HepG2 (cell line): ENCODE measurements at regions not wholly inside any gene's neighbourhood (a gene's known extent, or its start where the extent isn't known, plus 50 kb on each side); places are given as distances from the start of the nearest gene placed in this dataset.

ENCODE experiments used
- ATAC-seq: fragments of 200-7000 bp; cut with Tn5 transposase; 3 replicates; pipeline ENCODE4 v1.9.1; 2020; ENCODE audit warnings: mild to moderate bottlenecking, moderate library complexity
- BruUV-seq: library from RNA; stranded (reverse); fragments of 400-500 nt; replicated peaks from 2 replicates; lab custom pipeline; 2021; lab: Mats Ljungman, UMichigan
- CTCF ChIA-PET: fragments of 300-600 bp; formaldehyde crosslinking; extraction: SDS; loops from one replicate; lab custom pipeline; 2021; ENCODE audit warnings: low total read pairs, inconsistent platforms, low intra/inter-chr PET ratio; lab: Yijun Ruan, JAX
- POLR2A ChIA-PET: fragments of 350-600 bp; sonication (Branson Sonifier 250); formaldehyde crosslinking; loops from one replicate; lab custom pipeline; 2020; ENCODE audit warnings: antibody characterized with exemption, inconsistent platforms; lab: Yijun Ruan, JAX
- DNase-seq: peaks from one replicate; pipeline ENCODE4 v3.0.0-alpha.2; 2015; ENCODE audit warnings: low spot score
- FAIRE-seq: peaks from 3 replicates; lab custom pipeline; 2011; peaks lifted over from hg19 to GRCh38; lab: Jason Lieb, UNC
- H2AFZ ChIP-seq: one replicate; pipeline ENCODE4 v1.6.1; 2011; ENCODE audit warnings: low read length, inconsistent platforms
- H3K27ac ChIP-seq: fragments of 300-600 bp; 3 replicates; pipeline ENCODE4 v1.8.0; 2011; ENCODE audit warnings: mixed run types, mild to moderate bottlenecking, mixed read lengths, low read length, inconsistent platforms; ENCODE audit not compliant: insufficient read depth; ENCODE audit errors: extremely low read length
- H3K27me3 ChIP-seq, 2 experiments: fragments of 200-600 bp in 1 of 2; 2 replicates in 1 of 2; 3 replicates in 1 of 2; pipeline versions ENCODE4 v1.6.0 to v1.8.0; 2011; ENCODE audit warnings: low read length in 2 of 2, mild to moderate bottlenecking in 2 of 2, moderate library complexity in 2 of 2, inconsistent platforms in 1 of 2; ENCODE audit not compliant: insufficient read depth in 2 of 2, control insufficient read depth in 1 of 2
- H3K36me3 ChIP-seq, 2 experiments: fragments of 200-600 bp in 1 of 2; replicated peaks in 1 of 2; 2 replicates in 1 of 2; 3 replicates in 1 of 2; pipeline versions ENCODE4 v1.5.1 to v1.8.0; 2011; ENCODE audit warnings: low read length in 2 of 2, inconsistent platforms in 1 of 2; ENCODE audit not compliant: insufficient read depth in 2 of 2, control insufficient read depth in 1 of 2
- H3K4me1 ChIP-seq: 2 replicates; pipeline ENCODE4 v1.5.1; 2012; ENCODE audit warnings: low read length, inconsistent platforms; ENCODE audit not compliant: insufficient read depth
- H3K4me2 ChIP-seq: 2 replicates; pipeline ENCODE4 v1.6.0; 2011; ENCODE audit warnings: low read depth, low read length, inconsistent platforms
- H3K4me3 ChIP-seq, 3 experiments: fragments of 200-600 bp in 1 of 3; sonication (generic), shearing (Covaris generic) in 1 of 3; replicated peaks in 1 of 3; 2 replicates each; pipeline ENCODE4 v1.5.1; 2011 to 2016; ENCODE audit warnings: low read length in 3 of 3, inconsistent platforms in 2 of 3, low read depth in 2 of 3, mild to moderate bottlenecking in 2 of 3, control low read depth in 1 of 3, mixed read lengths in 1 of 3; ENCODE audit not compliant: insufficient read depth in 1 of 3
- H3K79me2 ChIP-seq: one replicate; pipeline ENCODE4 v1.6.1; 2011; ENCODE audit warnings: low read length, inconsistent platforms; ENCODE audit not compliant: insufficient read depth
- H3K9ac ChIP-seq: 2 replicates; pipeline ENCODE4 v1.6.0; 2011; ENCODE audit warnings: mild to moderate bottlenecking, low read depth, low read length, inconsistent platforms; ENCODE audit not compliant: insufficient read depth
- H3K9me3 ChIP-seq: 2 replicates; pipeline ENCODE4 v1.5.1; 2012; ENCODE audit warnings: mild to moderate bottlenecking, low read length
- H4K20me1 ChIP-seq: 2 replicates; pipeline ENCODE4 v1.6.0; 2011; ENCODE audit warnings: inconsistent platforms, mild to moderate bottlenecking, low read length, moderate library complexity; ENCODE audit not compliant: insufficient read depth
- MYC ChIP-seq: sonication (generic); formaldehyde crosslinking; IDR thresholded peaks from 2 replicates; pipeline ENCODE4 v1.9.0; 2021; ENCODE audit warnings: missing genetic modification reagents, borderline replicate concordance
- NFE2L1 ChIP-seq: sonication (generic); formaldehyde crosslinking; IDR thresholded peaks from 2 replicates; pipeline ENCODE4 v1.4.0; 2020; ENCODE audit warnings: missing genetic modification reagents, mild to moderate bottlenecking, borderline replicate concordance
- POLR2AphosphoS2 ChIP-seq: IDR thresholded peaks from 2 replicates; pipeline ENCODE4 v1.6.1; 2011; ENCODE audit warnings: low read depth, low read length, improper control_type of control experiment
- POLR2AphosphoS5 ChIP-seq: IDR thresholded peaks from 2 replicates; pipeline ENCODE4 v1.6.1; 2012; ENCODE audit warnings: low read depth, low read length
- TOPORS ChIP-seq: sonication (generic); formaldehyde crosslinking; IDR thresholded peaks from 2 replicates; pipeline ENCODE4 v1.8.0; 2023; ENCODE audit warnings: mild to moderate bottlenecking, missing genetic modification reagents
- YEATS2 ChIP-seq: sonication (generic); formaldehyde crosslinking; IDR thresholded peaks from 2 replicates; pipeline ENCODE4 v1.4.0; 2020; ENCODE audit warnings: missing genetic modification reagents, borderline replicate concordance
- ZNF234 ChIP-seq: sonication (generic); formaldehyde crosslinking; conservative IDR thresholded peaks from 2 replicates; pipeline ENCODE4 v1.5.1; 2020; ENCODE audit warnings: mild to moderate bottlenecking, missing genetic modification reagents
- ZNF615 ChIP-seq: sonication (generic); formaldehyde crosslinking; IDR thresholded peaks from 2 replicates; pipeline ENCODE4 v1.5.0; 2020; ENCODE audit warnings: mild to moderate bottlenecking, missing genetic modification reagents, borderline replicate concordance
- WGBS: methylation state at CpG from one replicate; pipeline ENCODE4 v1.1.6; 2017; ENCODE audit warnings: low lambda C conversion rate; 5-methylcytosine and 5-hydroxymethylcytosine counted together
- in situ Hi-C: cut with HindIII; loops from 2 replicates; pipeline ENCODE4 v1.10.0; 2017; ENCODE audit warnings: low pct_unique_long_range_greater_than_20kb; ENCODE audit not compliant: extremely low pct_ligation_motif_present
- intact Hi-C: fragments of 100-400 bp; cut with micrococcal nuclease; formaldehyde crosslinking; loops from one replicate; pipeline ENCODE4 v1.10.0; 2022; ENCODE audit not compliant: unreplicated experiment
- TF ChIP-seq, protein P1 (sequence below): sonication (generic); formaldehyde crosslinking; IDR thresholded peaks from 2 replicates; pipeline ENCODE4 v1.5.0; 2020; ENCODE audit warnings: missing genetic modification reagents
- TF ChIP-seq, protein P2 (sequence below): sonication (generic); formaldehyde crosslinking; IDR thresholded peaks from 2 replicates; pipeline ENCODE4 v1.8.1; 2023; ENCODE audit warnings: missing genetic modification reagents, inconsistent platforms, borderline replicate concordance
- TF ChIP-seq, protein P3 (sequence below): sonication (generic); formaldehyde crosslinking; IDR thresholded peaks from 2 replicates; pipeline ENCODE4 v1.4.0; 2020; ENCODE audit warnings: missing genetic modification reagents
- TF ChIP-seq, protein P4 (sequence below): sonication (generic); formaldehyde crosslinking; IDR thresholded peaks from 2 replicates; pipeline ENCODE4 v1.9.0; 2021; ENCODE audit warnings: missing genetic modification reagents, mild to moderate bottlenecking, borderline replicate concordance
- TF ChIP-seq, protein P5 (sequence below): sonication (generic); formaldehyde crosslinking; IDR thresholded peaks from 2 replicates; pipeline ENCODE4 v1.4.0; 2020; ENCODE audit warnings: missing genetic modification reagents
- TF ChIP-seq, protein P6 (sequence below): IDR thresholded peaks from 2 replicates; pipeline ENCODE4 v1.6.1; 2016

DNA sequence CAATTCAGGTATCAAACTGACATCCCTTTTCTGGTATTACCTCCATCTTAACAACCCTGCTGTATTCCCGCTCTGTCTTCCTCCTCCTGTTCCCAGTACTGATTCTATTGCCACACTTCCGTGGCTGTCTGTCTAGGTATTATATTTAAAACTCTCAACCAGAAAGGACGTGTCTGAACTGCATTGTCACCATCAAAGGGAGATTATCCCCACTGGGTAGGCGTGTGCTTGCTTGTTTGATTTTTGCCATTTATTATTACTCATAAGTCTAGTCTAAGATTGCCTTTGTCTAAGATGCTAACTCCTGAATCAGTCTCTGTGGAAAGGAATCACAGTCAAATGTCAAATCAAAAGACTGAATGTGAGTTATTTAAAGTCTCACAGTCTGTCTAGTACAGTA, 650.1 kb downstream of the KCNT2 start (continued):
- TF ChIP-seq, protein P1, sequence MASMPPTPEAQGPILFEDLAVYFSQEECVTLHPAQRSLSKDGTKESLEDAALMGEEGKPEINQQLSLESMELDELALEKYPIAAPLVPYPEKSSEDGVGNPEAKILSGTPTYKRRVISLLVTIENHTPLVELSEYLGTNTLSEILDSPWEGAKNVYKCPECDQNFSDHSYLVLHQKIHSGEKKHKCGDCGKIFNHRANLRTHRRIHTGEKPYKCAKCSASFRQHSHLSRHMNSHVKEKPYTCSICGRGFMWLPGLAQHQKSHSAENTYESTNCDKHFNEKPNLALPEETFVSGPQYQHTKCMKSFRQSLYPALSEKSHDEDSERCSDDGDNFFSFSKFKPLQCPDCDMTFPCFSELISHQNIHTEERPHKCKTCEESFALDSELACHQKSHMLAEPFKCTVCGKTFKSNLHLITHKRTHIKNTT (CRISPR knock-in tag), result no peak
- TF ChIP-seq TOPORS (CRISPR knock-in tag), result no peak
- TF ChIP-seq, protein P2, sequence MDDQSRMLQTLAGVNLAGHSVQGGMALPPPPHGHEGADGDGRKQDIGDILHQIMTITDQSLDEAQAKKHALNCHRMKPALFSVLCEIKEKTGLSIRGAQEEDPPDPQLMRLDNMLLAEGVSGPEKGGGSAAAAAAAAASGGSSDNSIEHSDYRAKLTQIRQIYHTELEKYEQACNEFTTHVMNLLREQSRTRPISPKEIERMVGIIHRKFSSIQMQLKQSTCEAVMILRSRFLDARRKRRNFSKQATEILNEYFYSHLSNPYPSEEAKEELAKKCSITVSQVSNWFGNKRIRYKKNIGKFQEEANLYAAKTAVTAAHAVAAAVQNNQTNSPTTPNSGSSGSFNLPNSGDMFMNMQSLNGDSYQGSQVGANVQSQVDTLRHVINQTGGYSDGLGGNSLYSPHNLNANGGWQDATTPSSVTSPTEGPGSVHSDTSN (CRISPR knock-in tag), result no peak
- TF ChIP-seq, protein P3, sequence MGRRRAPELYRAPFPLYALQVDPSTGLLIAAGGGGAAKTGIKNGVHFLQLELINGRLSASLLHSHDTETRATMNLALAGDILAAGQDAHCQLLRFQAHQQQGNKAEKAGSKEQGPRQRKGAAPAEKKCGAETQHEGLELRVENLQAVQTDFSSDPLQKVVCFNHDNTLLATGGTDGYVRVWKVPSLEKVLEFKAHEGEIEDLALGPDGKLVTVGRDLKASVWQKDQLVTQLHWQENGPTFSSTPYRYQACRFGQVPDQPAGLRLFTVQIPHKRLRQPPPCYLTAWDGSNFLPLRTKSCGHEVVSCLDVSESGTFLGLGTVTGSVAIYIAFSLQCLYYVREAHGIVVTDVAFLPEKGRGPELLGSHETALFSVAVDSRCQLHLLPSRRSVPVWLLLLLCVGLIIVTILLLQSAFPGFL (CRISPR knock-in tag), result no peak
- TF ChIP-seq ZNF615 (CRISPR knock-in tag), result no peak

DNA sequence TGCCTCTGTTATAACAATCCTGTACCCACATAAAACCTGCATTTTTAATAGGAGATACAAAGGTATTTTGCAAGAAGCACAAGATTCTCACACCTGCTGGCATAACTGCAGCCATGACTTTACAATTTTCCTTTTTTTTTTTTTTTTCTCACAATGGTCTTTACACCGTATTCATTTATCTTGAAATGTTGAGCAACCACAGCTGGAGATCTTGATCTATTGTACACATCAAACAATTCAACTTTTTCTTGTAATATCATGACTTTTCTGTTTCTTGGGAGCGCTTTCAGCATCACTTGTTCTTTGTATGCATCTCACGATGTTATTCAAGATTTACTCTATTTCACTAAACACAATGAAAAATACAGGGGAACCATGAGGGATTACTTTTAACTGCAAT, 651.4 kb downstream of the KCNT2 start:
- ATAC-seq (no peak), DNase-seq (no peak), FAIRE-seq (no peak)
- H3K4me1 ChIP-seq, result no peaks in the 10 kb centered on the region
- intact Hi-C loops (no loop called here), in situ Hi-C loops (no loop called here)
- no peak overlapping the region for H3K4me3 ChIP-seq
- no peak overlapping the region for H2AFZ ChIP-seq
- BruUV-seq, result no TSS peak
- ChIA-PET POLR2A (no interaction called here), CTCF (no interaction called here)
- H3K27ac ChIP-seq, result no peak overlapping the region
- no peaks in the 10 kb centered on the region for H3K79me2 ChIP-seq
- no peak overlapping the region for H3K9ac ChIP-seq
- no peaks in the 10 kb centered on the region for H3K9me3 ChIP-seq
- WGBS, result 18% methylated on average over 3 of the region's 3 CpGs
- no peak overlapping the region for H3K4me2 ChIP-seq
- H4K20me1 ChIP-seq, result no peaks in the 10 kb centered on the region
- no peaks in the 10 kb centered on the region for H3K27me3 ChIP-seq
- no peaks in the 10 kb centered on the region for H3K36me3 ChIP-seq
- TF ChIP-seq MYC (CRISPR knock-in tag), result no peak
- no peak for TF ChIP-seq YEATS2 (CRISPR knock-in tag)
- TF ChIP-seq, protein P4, sequence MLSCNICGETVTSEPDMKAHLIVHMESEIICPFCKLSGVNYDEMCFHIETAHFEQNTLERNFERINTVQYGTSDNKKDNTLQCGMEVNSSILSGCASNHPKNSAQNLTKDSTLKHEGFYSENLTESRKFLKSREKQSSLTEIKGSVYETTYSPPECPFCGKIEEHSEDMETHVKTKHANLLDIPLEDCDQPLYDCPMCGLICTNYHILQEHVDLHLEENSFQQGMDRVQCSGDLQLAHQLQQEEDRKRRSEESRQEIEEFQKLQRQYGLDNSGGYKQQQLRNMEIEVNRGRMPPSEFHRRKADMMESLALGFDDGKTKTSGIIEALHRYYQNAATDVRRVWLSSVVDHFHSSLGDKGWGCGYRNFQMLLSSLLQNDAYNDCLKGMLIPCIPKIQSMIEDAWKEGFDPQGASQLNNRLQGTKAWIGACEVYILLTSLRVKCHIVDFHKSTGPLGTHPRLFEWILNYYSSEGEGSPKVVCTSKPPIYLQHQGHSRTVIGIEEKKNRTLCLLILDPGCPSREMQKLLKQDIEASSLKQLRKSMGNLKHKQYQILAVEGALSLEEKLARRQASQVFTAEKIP, result no peak
- TF ChIP-seq ZNF234 (CRISPR knock-in tag), result no peak
- TF ChIP-seq POLR2AphosphoS2, result no peak
- TF ChIP-seq NFE2L1 (CRISPR knock-in tag), result no peak
- TF ChIP-seq, protein P5, sequence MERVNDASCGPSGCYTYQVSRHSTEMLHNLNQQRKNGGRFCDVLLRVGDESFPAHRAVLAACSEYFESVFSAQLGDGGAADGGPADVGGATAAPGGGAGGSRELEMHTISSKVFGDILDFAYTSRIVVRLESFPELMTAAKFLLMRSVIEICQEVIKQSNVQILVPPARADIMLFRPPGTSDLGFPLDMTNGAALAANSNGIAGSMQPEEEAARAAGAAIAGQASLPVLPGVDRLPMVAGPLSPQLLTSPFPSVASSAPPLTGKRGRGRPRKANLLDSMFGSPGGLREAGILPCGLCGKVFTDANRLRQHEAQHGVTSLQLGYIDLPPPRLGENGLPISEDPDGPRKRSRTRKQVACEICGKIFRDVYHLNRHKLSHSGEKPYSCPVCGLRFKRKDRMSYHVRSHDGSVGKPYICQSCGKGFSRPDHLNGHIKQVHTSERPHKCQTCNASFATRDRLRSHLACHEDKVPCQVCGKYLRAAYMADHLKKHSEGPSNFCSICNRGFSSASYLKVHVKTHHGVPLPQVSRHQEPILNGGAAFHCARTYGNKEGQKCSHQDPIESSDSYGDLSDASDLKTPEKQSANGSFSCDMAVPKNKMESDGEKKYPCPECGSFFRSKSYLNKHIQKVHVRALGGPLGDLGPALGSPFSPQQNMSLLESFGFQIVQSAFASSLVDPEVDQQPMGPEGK, result no peak
- TF ChIP-seq, protein P6, sequence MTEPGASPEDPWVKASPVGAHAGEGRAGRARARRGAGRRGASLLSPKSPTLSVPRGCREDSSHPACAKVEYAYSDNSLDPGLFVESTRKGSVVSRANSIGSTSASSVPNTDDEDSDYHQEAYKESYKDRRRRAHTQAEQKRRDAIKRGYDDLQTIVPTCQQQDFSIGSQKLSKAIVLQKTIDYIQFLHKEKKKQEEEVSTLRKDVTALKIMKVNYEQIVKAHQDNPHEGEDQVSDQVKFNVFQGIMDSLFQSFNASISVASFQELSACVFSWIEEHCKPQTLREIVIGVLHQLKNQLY (CRISPR knock-in tag), result no peak
- TF ChIP-seq POLR2AphosphoS5, result no peak
